ENCODE measurements at regions not wholly inside any gene's neighbourhood (a gene's known extent, or its start where the extent isn't known, plus 50 kb on each side); places are given as distances from the start of the nearest gene placed in this dataset.

- Histone ChIP-seq H3K4me1 (ENCODE audit: insufficient read depth, low read length) (no peaks in the 10 kb centered on the region), H3K36me3 (ENCODE audit: insufficient read depth, low read length) (no peaks in the 10 kb centered on the region), H3K9ac (ENCODE audit: low read depth, low read length) (no peak overlapping the region), H3K9me3 (ENCODE audit: control insufficient read depth, insufficient read depth, low read length) (no peaks in the 10 kb centered on the region)
These were observed 903.4 kb upstream of the SLC10A2 start for GRCh38 chr13:103969520-103970050.

GRCh38 chr13:103965506-103966243 lies 899.5 kb upstream of the SLC10A2 start:
- no peaks in the 10 kb centered on the region for H3K36me3 ChIP-seq (ENCODE audit: insufficient read depth, low read length)
- no peaks in the 10 kb centered on the region for H3K9me3 ChIP-seq (ENCODE audit: control insufficient read depth, insufficient read depth, low read length)
- no peak overlapping the region for H3K9ac ChIP-seq (ENCODE audit: low read depth, low read length)
- H3K4me1 ChIP-seq (ENCODE audit: insufficient read depth, low read length): no peaks in the 10 kb centered on the region

GRCh38 chr13:103961784-103962183 lies 895.6 kb upstream of the SLC10A2 start:
- H3K36me3 ChIP-seq (ENCODE audit: insufficient read depth, low read length): no peaks in the 10 kb centered on the region
- H3K9ac ChIP-seq (ENCODE audit: low read depth, low read length): no peak overlapping the region
- H3K4me1 ChIP-seq (ENCODE audit: insufficient read depth, low read length): no peaks in the 10 kb centered on the region
- H3K9me3 ChIP-seq (ENCODE audit: control insufficient read depth, insufficient read depth, low read length): no peaks in the 10 kb centered on the region

- no peaks in the 10 kb centered on the region for H3K4me1 ChIP-seq (ENCODE audit: insufficient read depth, low read length)
- H3K9me3 ChIP-seq (ENCODE audit: control insufficient read depth, insufficient read depth, low read length): no peaks in the 10 kb centered on the region
- H3K9ac ChIP-seq (ENCODE audit: low read depth, low read length): no peak overlapping the region
- H3K36me3 ChIP-seq (ENCODE audit: insufficient read depth, low read length): no peaks in the 10 kb centered on the region
These were observed 894.9 kb upstream of the SLC10A2 start for GRCh38 chr13:103961129-103961528.

- Histone ChIP-seq H3K4me1 (ENCODE audit: insufficient read depth, low read length) (no peaks in the 10 kb centered on the region), H3K9ac (ENCODE audit: low read depth, low read length) (no peak overlapping the region), H3K9me3 (ENCODE audit: control insufficient read depth, insufficient read depth, low read length) (no peaks in the 10 kb centered on the region), H3K36me3 (ENCODE audit: insufficient read depth, low read length) (no peaks in the 10 kb centered on the region)
These were observed 893.8 kb upstream of the SLC10A2 start for GRCh38 chr13:103960001-103960400.

- Histone ChIP-seq H3K36me3 (ENCODE audit: insufficient read depth, low read length) (no peaks in the 10 kb centered on the region), H3K9ac (ENCODE audit: low read depth, low read length) (no peak overlapping the region), H3K9me3 (ENCODE audit: control insufficient read depth, insufficient read depth, low read length) (no peaks in the 10 kb centered on the region), H3K4me1 (ENCODE audit: insufficient read depth, low read length) (no peaks in the 10 kb centered on the region)
These were observed 892.5 kb upstream of the SLC10A2 start for GRCh38 chr13:103958691-103959090.

GRCh38 chr13:103957939-103958338 lies 891.7 kb upstream of the SLC10A2 start:
- no peak overlapping the region for H3K9ac ChIP-seq (ENCODE audit: low read depth, low read length)
- H3K4me1 ChIP-seq (ENCODE audit: insufficient read depth, low read length): peaks cover under 1% of the 10 kb centered on the region; the same call in 1 of the 2 replicates
- no peaks in the 10 kb centered on the region for H3K36me3 ChIP-seq (ENCODE audit: insufficient read depth, low read length)
- H3K9me3 ChIP-seq (ENCODE audit: control insufficient read depth, insufficient read depth, low read length): no peaks in the 10 kb centered on the region

- Histone ChIP-seq H3K9me3 (ENCODE audit: control insufficient read depth, insufficient read depth, low read length) (no peaks in the 10 kb centered on the region), H3K9ac (ENCODE audit: low read depth, low read length) (no peak overlapping the region), H3K36me3 (ENCODE audit: insufficient read depth, low read length) (no peaks in the 10 kb centered on the region), H3K4me1 (ENCODE audit: insufficient read depth, low read length) (peaks cover 4% of the 10 kb centered on the region; the same call in 1 of the 2 replicates)
These were observed 887.6 kb upstream of the SLC10A2 start for GRCh38 chr13:103953859-103954258.

- Histone ChIP-seq H3K36me3 (ENCODE audit: insufficient read depth, low read length) (no peaks in the 10 kb centered on the region), H3K4me1 (ENCODE audit: insufficient read depth, low read length) (peaks cover 4% of the 10 kb centered on the region; the same call in 1 of the 2 replicates), H3K9me3 (ENCODE audit: control insufficient read depth, insufficient read depth, low read length) (no peaks in the 10 kb centered on the region), H3K9ac (ENCODE audit: low read depth, low read length) (no peak overlapping the region)
These were observed 886.0 kb upstream of the SLC10A2 start for GRCh38 chr13:103952183-103952582.

GRCh38 chr13:103948426-103948825 lies 882.2 kb upstream of the SLC10A2 start:
- no peak overlapping the region for H3K9ac ChIP-seq (ENCODE audit: low read depth, low read length)
- H3K9me3 ChIP-seq (ENCODE audit: control insufficient read depth, insufficient read depth, low read length): no peaks in the 10 kb centered on the region
- H3K36me3 ChIP-seq (ENCODE audit: insufficient read depth, low read length): no peaks in the 10 kb centered on the region
- peaks cover 4% of the 10 kb centered on the region; the same call in 1 of the 2 replicates for H3K4me1 ChIP-seq (ENCODE audit: insufficient read depth, low read length)

GRCh38 chr13:103945836-103946235 lies 879.6 kb upstream of the SLC10A2 start:
- Histone ChIP-seq H3K9ac (ENCODE audit: low read depth, low read length) (no peak overlapping the region), H3K36me3 (ENCODE audit: insufficient read depth, low read length) (no peaks in the 10 kb centered on the region), H3K9me3 (ENCODE audit: control insufficient read depth, insufficient read depth, low read length) (no peaks in the 10 kb centered on the region), H3K4me1 (ENCODE audit: insufficient read depth, low read length) (no peaks in the 10 kb centered on the region)

- Histone ChIP-seq H3K4me1 (ENCODE audit: insufficient read depth, low read length) (no peaks in the 10 kb centered on the region), H3K36me3 (ENCODE audit: insufficient read depth, low read length) (no peaks in the 10 kb centered on the region), H3K9ac (ENCODE audit: low read depth, low read length) (no peak overlapping the region), H3K9me3 (ENCODE audit: control insufficient read depth, insufficient read depth, low read length) (0 out of 2 replicates have a peak, but pooled peaks cover 3% of the 10 kb centered on the region)
These were observed 875.4 kb upstream of the SLC10A2 start for GRCh38 chr13:103941506-103942140.

GRCh38 chr13:103935117-103935516 lies 868.9 kb upstream of the SLC10A2 start:
- Histone ChIP-seq H3K4me1 (ENCODE audit: insufficient read depth, low read length) (no peaks in the 10 kb centered on the region), H3K36me3 (ENCODE audit: insufficient read depth, low read length) (no peaks in the 10 kb centered on the region), H3K9me3 (ENCODE audit: control insufficient read depth, insufficient read depth, low read length) (0 out of 2 replicates have a peak, but pooled peaks cover 7% of the 10 kb centered on the region), H3K9ac (ENCODE audit: low read depth, low read length) (no peak overlapping the region)

- H3K9me3 ChIP-seq (ENCODE audit: control insufficient read depth, insufficient read depth, low read length): 0 out of 2 replicates have a peak, but pooled peaks cover 7% of the 10 kb centered on the region
- H3K9ac ChIP-seq (ENCODE audit: low read depth, low read length): no peak overlapping the region
- no peaks in the 10 kb centered on the region for H3K36me3 ChIP-seq (ENCODE audit: insufficient read depth, low read length)
- H3K4me1 ChIP-seq (ENCODE audit: insufficient read depth, low read length): no peaks in the 10 kb centered on the region
These were observed 865.7 kb upstream of the SLC10A2 start for GRCh38 chr13:103931885-103932284.
